ENCODE measurements at regions not wholly inside any gene's neighbourhood (a gene's known extent, or its start where the extent isn't known, plus 50 kb on each side); places are given as distances from the start of the nearest gene placed in this dataset.

- ATAC-seq (no peak), DNase-seq (no peak)
- no peak for TF ChIP-seq CTCF (IDR thresholded peaks at IDR 0.05)
- Mint-ChIP-seq H3K4me1 (no peaks in the 10 kb centered on the region), H3K27me3 (ENCODE audit: low read depth in 2 of 2) (no peaks in the 10 kb centered on the region), H3K4me3 (no peak overlapping the region), H3K9me3 (peaks cover 4 to 7% of the 10 kb centered on the region in 2 donors), H3K27ac (no peak overlapping the region), H3K36me3 (peaks cover 8% of the 10 kb centered on the region)
- H3K27me3 ChIP-seq (ENCODE audit: control insufficient read depth, insufficient read depth, low read length), result no peaks in the 10 kb centered on the region
- no peak overlapping the region for H3K27ac ChIP-seq (ENCODE audit: low read length)
- intact Hi-C loops (cut with micrococcal nuclease), result no loop called here
- H3K9me3 ChIP-seq (ENCODE audit: control insufficient read depth, insufficient read depth, low read length), result no peaks in the 10 kb centered on the region
- H3K36me3 ChIP-seq (ENCODE audit: control insufficient read depth, insufficient read depth, low read length), result no peaks in the 10 kb centered on the region
- WGBS (ENCODE audit: insufficient coverage), result 90% methylated on average over 8 of the region's 8 CpGs
- no peaks in the 10 kb centered on the region for H3K4me1 ChIP-seq (ENCODE audit: control insufficient read depth, insufficient read depth, low read length)
- no peak overlapping the region for H3K4me3 ChIP-seq (ENCODE audit: low read length)
Measured at GRCh38 chr18:67358947-67359346, 157.6 kb downstream of the DSEL start.

- no peak for ATAC-seq
- Mint-ChIP-seq H3K27ac (no peak overlapping the region), H3K4me3 (no peak overlapping the region), H3K36me3 (peaks cover 8% of the 10 kb centered on the region), H3K4me1 (no peaks in the 10 kb centered on the region), H3K27me3 (ENCODE audit: low read depth in 2 of 2) (no peaks in the 10 kb centered on the region), H3K9me3 (peaks cover 6 to 11% of the 10 kb centered on the region in 2 donors)
- 90% methylated on average over 4 of the region's 4 CpGs for WGBS (ENCODE audit: insufficient coverage)
- no peak for TF ChIP-seq CTCF (IDR thresholded peaks at IDR 0.05)
- H3K4me1 ChIP-seq (ENCODE audit: control insufficient read depth, insufficient read depth, low read length), result no peaks in the 10 kb centered on the region
- no peaks in the 10 kb centered on the region for H3K36me3 ChIP-seq (ENCODE audit: control insufficient read depth, insufficient read depth, low read length)
- no peaks in the 10 kb centered on the region for H3K9me3 ChIP-seq (ENCODE audit: control insufficient read depth, insufficient read depth, low read length)
- intact Hi-C loops (cut with micrococcal nuclease), result no loop called here
- DNase-seq, result no peak
- no peak overlapping the region for H3K27ac ChIP-seq (ENCODE audit: low read length)
- no peak overlapping the region for H3K4me3 ChIP-seq (ENCODE audit: low read length)
- H3K27me3 ChIP-seq (ENCODE audit: control insufficient read depth, insufficient read depth, low read length), result no peaks in the 10 kb centered on the region
Measured at GRCh38 chr18:67354692-67355091, 161.8 kb downstream of the DSEL start.

- H3K9me3 ChIP-seq (ENCODE audit: control insufficient read depth, insufficient read depth, low read length), result no peaks in the 10 kb centered on the region
- no peaks in the 10 kb centered on the region for H3K4me1 Mint-ChIP-seq
- H3K4me3 ChIP-seq (ENCODE audit: low read length), result no peak overlapping the region
- WGBS (ENCODE audit: insufficient coverage), result 57% methylated on average over 1 of the region's 1 CpG
- H3K9me3 Mint-ChIP-seq, result peaks cover 6 to 11% of the 10 kb centered on the region in 2 donors
- DNase-seq (no peak), ATAC-seq (no peak)
- peaks cover 8% of the 10 kb centered on the region for H3K36me3 Mint-ChIP-seq
- no peak overlapping the region for H3K4me3 Mint-ChIP-seq
- H3K27ac Mint-ChIP-seq, result no peak overlapping the region
- no peaks in the 10 kb centered on the region for H3K27me3 Mint-ChIP-seq (ENCODE audit: low read depth in 2 of 2)
- intact Hi-C loops (cut with micrococcal nuclease), result no loop called here
- H3K27me3 ChIP-seq (ENCODE audit: control insufficient read depth, insufficient read depth, low read length), result no peaks in the 10 kb centered on the region
- no peaks in the 10 kb centered on the region for H3K4me1 ChIP-seq (ENCODE audit: control insufficient read depth, insufficient read depth, low read length)
- H3K27ac ChIP-seq (ENCODE audit: low read length), result no peak overlapping the region
- no peak for TF ChIP-seq CTCF (IDR thresholded peaks at IDR 0.05)
- H3K36me3 ChIP-seq (ENCODE audit: control insufficient read depth, insufficient read depth, low read length), result no peaks in the 10 kb centered on the region
Measured at GRCh38 chr18:67354091-67354490, 162.4 kb downstream of the DSEL start.

GRCh38 chr18:67347438-67347837 is 169.1 kb downstream of the DSEL start:
- DNase-seq (no peak), ATAC-seq (no peak)
- H3K27me3 Mint-ChIP-seq (ENCODE audit: low read depth in 2 of 2), result no peaks in the 10 kb centered on the region
- H3K27me3 ChIP-seq (ENCODE audit: control insufficient read depth, insufficient read depth, low read length), result no peaks in the 10 kb centered on the region
- TF ChIP-seq CTCF (IDR thresholded peaks at IDR 0.05), result no peak
- no CpG with 5 or more reads among the region's 1 CpG for WGBS (ENCODE audit: insufficient coverage)
- no peaks in the 10 kb centered on the region for H3K9me3 ChIP-seq (ENCODE audit: control insufficient read depth, insufficient read depth, low read length)
- no peak overlapping the region for H3K4me3 ChIP-seq (ENCODE audit: low read length)
- H3K27ac ChIP-seq (ENCODE audit: low read length), result no peak overlapping the region
- no peak overlapping the region for H3K27ac Mint-ChIP-seq
- H3K36me3 Mint-ChIP-seq, result no peaks in the 10 kb centered on the region
- H3K36me3 ChIP-seq (ENCODE audit: control insufficient read depth, insufficient read depth, low read length), result no peaks in the 10 kb centered on the region
- H3K4me1 Mint-ChIP-seq, result no peaks in the 10 kb centered on the region
- H3K9me3 Mint-ChIP-seq, result peaks cover 4 to 8% of the 10 kb centered on the region in 2 donors
- H3K4me3 Mint-ChIP-seq, result no peak overlapping the region
- H3K4me1 ChIP-seq (ENCODE audit: control insufficient read depth, insufficient read depth, low read length), result no peaks in the 10 kb centered on the region
- intact Hi-C loops (cut with micrococcal nuclease), result no loop called here

Measured in natural killer cell (primary cell).